Neural progenitor cell (in vitro differentiated cells): ENCODE measurements at regions not wholly inside any gene's neighbourhood (a gene's known extent, or its start where the extent isn't known, plus 50 kb on each side); places are given as distances from the start of the nearest gene placed in this dataset.

Experiments
- EZH2 ChIP-seq: fragments of 200-600 bp; sonication (generic); IDR thresholded peaks from 2 replicates; pipeline ENCODE4 v1.6.1; 2017; ENCODE audit warnings: antibody characterized with exemption, mild to moderate bottlenecking, moderate library complexity
- TF ChIP-seq, protein P1 (sequence below): fragments of 200-600 bp; sonication (generic); IDR thresholded peaks from 2 replicates; pipeline ENCODE4 v1.5.1; 2017; ENCODE audit warnings: antibody characterized with exemption, mild to moderate bottlenecking

DNA sequence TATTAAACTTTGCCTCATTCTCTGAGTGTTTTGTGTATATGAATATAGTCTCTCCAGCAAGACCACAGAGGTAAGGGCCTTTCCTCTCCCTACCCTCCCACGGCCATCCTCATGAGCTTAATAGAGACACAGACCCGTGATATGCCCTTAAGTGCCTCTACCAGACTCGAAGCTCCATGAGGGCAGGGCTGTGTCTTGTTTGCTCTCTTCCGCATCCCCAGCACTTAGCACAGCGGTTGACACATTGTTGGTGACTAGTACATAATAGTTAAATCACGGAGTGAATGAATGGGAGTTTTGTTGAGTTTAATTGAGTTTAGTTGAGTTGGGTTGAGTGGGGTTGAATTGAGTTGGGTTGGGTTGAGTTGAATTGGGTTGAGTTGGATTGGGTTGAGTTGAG lies 122.3 kb downstream of the ZFP36L2 start:
- no peak for TF ChIP-seq EZH2
- TF ChIP-seq, protein P1, sequence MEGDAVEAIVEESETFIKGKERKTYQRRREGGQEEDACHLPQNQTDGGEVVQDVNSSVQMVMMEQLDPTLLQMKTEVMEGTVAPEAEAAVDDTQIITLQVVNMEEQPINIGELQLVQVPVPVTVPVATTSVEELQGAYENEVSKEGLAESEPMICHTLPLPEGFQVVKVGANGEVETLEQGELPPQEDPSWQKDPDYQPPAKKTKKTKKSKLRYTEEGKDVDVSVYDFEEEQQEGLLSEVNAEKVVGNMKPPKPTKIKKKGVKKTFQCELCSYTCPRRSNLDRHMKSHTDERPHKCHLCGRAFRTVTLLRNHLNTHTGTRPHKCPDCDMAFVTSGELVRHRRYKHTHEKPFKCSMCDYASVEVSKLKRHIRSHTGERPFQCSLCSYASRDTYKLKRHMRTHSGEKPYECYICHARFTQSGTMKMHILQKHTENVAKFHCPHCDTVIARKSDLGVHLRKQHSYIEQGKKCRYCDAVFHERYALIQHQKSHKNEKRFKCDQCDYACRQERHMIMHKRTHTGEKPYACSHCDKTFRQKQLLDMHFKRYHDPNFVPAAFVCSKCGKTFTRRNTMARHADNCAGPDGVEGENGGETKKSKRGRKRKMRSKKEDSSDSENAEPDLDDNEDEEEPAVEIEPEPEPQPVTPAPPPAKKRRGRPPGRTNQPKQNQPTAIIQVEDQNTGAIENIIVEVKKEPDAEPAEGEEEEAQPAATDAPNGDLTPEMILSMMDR = no peak
